COLO668 (cell line): ENCODE measurements at regions not wholly inside any gene's neighbourhood (a gene's known extent, or its start where the extent isn't known, plus 50 kb on each side); places are given as distances from the start of the nearest gene placed in this dataset.

ENCODE experiments used
- DNase-seq: peaks from one replicate; lab custom pipeline; 2025; ENCODE audit not compliant: unreplicated experiment; lab: John Stamatoyannopoulos, UW

DNA sequence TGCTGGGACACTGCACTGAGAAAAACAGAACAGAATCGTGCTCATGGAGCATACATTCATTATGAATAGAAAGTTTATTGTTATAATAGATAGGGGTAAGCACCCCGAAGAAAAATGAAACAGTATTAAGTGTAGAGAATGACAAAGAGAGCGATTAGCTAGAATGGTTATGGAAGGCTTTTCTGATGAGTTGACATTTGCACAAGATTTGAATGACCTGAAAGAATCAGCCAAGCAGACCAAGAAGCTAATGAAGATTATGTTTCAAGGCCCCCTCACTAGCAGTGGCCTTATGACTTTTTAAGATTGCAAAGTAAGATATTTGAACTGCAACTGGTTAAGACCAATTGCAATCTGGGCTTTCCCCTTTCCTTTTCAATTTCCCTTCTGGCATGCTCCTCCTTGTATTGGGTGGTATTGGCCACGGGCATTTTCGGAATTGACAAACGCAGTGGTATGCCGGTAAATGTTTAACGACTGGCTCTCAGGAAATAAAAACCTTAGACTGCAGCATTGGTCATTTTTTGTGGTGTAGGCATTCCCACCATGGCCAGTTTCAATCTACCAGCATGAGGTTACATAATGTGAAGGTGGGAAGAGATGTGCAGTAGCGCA, 120.0 kb upstream of the CITED2 start:
- no peak for DNase-seq

DNA sequence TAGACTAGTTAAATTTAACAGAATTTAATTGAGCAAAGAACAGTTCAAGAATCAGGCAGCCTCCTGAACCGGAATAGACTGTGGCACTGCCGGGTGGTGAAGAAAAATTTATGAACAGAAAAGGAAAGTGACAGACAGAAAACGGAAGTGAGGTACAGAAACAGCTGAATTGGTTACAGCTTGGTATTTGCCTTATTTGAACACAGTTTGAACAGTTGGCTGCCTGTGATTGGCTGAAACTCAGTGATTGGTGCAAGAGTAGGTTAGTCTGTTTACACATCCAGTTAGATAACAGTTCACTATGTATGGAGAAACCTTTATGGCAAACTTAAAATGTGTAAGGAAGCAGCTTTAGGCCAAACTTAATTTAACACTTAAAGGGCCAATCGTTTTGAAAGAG, 116.0 kb upstream of the CITED2 start:
- no peak for DNase-seq

DNA sequence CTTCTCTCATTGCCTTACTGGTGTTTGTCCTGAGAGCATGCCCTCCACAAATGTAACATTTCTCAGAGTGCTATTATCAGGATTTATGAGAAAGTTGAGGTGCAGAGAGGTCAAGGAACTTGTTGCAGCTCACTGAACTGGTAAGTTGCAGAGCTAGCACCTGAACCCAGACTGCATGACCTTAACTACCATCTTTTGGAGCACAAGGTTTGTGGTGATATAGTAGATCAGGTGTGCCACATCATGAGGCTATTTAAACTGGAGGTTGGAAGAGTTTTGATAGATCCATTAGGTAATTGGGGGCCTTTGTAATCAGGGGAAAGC, 112.0 kb upstream of the CITED2 start:
- no peak for DNase-seq

DNA sequence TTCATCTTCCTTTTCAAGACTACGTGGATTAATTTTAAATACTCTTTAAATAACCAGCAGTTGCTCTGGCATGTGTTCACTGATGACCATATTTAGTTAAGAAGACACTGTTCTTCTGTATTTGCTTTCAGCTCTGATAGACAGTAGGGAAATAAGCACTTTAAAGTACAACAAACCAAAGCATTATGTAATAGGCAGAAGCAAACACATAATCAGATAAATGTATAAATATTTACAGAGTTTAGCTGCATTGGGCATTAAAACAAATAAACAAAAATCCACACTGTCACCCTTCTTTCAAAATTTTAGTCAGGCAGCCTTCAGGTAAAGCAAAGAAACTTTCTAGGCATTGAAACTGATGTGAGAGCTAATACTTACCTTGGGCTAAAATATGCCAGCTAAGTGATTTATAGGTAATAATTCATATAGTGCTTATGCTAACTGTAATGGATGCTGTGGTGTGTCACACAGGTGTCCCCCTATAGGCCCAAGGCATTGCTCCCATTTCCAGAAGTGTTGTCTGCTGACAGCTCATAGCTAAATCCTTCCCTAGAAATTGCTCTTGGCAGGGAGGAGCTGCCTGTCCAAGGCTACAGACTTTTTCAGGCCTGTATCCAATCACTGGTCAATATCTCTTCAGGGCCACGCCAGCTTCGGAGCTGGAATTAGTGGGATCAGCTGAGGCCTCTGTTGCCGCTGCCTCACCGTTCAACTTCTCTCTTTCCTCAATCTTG, 111.5 kb upstream of the CITED2 start:
- no peak for DNase-seq

DNA sequence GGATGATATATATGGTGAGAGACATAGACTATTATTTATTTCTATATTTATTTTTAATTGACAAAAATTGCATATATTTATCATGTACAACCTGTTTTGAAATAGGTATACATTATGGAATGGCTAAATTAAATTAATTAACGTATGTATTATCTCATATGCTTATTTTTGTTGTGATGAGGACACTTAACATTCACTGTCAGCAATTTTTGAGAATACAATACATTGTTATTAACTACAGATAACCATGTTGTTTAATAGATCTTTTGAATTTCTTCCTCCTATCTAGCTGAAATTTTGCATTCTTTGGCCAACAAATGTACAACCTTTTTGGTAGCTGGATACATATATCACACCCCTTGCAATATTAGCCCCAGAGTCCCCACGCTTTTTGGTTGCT, 110.7 kb upstream of the CITED2 start:
- DNase-seq, result no peak

DNA sequence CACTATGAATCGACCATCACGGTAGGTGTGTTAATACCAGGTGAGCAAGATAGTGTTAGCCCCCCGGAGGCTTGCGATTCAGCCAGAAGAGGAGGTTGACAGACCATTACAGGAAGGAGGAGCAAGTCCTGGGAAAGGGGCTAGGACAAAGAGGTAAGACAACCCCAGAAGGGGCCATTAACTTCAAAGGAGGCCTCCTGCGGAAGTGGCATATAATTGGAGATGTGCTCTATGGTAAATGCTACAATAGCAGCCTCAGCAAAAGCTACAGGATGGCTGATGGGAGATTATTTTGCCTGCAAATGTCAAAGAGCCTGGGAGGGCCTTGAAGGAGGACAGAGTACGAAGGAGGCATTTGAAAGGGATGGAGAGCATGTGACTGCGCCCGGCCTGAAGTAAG, 108.6 kb upstream of the CITED2 start:
- DNase-seq, result no peak

DNA sequence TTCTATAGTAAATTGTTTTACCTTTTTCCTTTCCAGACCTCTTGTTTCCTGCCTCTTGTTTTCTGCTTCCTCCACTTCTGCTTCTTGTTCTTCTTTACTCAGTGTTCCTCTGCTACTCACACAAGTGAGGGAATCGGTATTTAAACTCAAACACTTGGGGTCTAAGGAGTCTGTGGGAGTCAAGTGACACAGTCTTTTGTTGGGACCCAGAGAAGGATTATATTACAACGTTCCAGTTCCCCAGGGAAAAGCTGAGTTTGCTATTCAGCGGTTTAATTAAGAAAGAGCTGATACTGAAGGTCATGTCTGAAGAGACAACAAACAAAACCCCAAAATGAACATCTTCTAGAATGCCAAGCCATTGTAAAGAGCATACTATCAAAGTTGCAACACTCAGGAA, 107.8 kb upstream of the CITED2 start:
- DNase-seq, result no peak

DNA sequence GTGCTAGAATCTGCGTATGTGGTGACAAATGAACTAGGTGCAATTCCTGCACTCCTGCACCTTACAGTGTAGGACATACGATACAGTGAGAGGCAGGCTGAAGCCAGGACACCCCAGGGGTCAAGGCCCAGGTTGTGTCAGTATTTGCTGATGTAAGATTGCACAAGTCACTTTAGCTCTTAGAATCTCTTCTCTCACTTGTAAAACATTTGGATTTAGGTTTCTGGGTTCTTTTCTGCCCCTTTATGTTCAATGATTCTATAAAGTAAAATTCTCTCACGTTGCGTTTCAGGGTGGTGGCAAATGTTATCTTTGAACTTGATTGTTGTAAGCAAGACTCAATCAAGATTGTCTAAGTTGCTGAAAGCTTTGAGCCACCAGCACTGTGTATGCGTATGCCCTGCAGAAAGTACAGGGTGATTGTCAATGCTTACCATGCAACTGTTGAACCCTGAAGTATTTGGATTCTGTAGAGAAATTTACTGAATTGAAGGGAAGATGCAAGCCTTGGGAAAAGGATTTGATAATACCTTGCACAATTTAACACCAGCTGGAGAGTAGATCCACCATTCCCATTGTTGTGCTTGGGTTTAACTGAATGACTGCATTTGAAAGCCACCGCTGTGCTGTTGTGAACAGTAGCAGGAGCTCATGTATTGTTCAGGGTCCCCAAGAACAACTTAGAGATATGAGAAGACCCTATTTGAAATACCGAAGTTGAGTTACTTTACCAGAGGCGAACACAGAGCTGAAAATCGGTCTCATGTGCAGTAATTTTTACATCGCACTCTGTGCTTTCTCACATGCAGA, 106.1 kb upstream of the CITED2 start:
- DNase-seq, result no peak

DNA sequence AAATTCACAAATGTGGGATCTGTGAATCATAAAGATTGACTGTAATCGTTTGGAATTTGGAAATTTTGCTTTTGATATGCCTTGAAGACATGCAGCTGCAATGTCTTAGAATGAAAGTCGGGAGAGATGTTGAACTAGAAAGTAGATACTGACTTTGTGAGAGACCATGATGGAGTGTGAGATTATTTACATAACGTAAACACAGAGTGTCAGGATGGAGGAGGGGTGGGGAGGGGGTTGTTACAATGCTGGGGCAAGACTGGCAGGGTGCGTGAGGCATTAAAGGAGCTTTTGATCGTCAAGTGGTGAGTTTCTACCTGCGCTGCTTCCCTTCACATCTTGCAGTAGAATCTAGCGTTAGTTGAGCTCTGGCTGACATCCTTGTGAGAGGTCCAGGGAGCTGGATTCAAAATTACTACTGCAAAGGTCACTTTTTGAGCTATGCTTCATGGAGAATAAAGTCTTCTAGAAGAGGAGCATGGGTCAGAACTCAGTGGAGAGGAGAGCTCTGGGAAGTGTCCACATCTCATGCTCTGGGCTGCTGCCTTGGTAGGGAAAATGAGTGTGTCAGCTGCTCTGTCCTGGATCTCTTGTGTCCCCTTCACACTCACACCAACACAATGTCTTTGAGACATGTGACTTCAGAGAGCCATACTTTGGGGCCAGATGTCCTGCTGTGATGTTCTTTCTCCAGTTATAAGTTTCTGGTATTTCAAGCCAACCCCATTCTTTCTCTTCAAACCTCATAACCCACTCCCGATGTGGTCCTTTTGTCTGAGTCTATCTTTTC, 105.2 kb upstream of the CITED2 start:
- no peak for DNase-seq

DNA sequence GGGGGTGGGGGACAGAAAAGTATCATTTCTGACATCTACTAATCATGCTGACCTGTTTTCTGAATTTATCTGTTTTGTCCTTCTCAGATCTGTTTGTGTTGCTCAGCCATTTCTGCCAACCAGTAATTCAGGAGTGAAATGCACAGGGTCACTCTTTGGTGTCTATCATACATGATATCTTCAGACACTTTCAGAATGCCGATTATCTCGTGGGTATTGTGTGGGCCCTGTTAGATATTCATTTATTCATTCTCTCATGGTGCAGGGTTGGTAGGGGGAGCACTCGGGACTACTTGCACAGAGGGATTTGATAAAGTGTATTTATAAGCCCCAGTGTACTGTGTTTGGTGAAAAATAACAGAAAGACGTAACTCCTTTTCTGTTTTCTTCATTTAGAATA, 101.2 kb upstream of the CITED2 start:
- DNase-seq, result no peak

DNA sequence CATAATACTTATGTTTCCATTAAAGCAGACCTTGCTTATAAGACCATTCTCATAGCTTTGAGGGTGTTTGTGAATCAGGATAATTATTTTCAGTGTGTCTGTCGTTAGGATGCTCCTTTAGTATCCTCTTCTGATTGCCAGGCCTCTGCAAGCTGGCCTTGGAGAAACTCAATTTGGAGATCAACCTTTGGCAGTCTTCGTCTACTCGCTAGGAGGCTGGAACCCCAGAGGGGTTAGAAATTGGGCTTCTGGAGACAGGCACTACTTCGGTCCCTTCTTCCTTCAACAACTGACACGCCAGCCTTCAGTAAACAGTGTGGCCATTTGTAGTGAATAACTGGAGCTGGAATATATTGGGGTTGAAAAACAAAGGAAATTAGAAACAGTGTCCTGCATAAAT, 100.8 kb upstream of the CITED2 start:
- DNase-seq, result no peak

DNA sequence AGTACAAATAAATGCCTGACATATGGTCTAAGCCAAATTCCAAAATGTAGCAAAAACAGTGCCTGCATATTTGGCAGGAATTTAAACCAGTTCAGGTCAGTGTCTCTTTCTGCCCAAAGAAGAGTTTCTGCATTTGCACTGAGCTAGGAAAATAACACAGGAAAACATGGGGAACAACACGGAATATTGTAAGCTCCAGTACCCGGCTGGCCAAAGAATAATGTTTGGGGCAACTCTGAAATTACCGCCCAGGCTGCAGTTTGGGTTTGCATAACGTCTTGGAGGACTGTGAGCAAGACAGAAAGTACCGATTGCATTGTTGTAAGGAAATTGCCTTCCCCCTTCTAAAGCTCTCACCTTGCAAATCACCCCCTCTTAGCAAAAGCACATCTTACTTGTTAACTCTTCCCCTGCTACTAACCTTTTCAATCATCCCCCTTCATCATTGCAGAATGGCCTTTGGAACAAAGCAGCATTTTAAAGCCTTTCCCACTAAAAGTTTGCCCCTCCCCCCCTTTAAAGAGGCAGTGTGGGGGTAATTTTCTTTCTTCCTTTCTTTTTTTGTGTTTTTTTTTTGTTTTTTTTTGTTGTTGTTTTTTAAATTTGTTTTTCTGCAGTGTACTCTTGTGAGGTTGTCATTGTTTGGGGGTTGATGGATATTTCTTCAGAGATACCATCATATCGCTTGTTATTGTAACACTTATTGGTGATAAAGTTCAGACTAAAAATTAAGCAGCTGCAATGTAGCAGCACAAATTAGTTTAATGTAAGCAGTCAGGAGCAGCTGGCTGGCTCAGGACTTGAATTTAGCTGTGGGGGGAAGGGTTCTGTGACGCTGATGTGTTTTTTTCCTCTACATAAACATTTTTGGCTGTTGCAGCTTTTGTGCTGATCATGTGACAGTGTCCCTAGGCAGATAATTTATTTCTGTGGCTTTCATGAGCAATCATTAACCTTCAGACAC, 100.0 kb upstream of the CITED2 start:
- DNase-seq, result no peak

DNA sequence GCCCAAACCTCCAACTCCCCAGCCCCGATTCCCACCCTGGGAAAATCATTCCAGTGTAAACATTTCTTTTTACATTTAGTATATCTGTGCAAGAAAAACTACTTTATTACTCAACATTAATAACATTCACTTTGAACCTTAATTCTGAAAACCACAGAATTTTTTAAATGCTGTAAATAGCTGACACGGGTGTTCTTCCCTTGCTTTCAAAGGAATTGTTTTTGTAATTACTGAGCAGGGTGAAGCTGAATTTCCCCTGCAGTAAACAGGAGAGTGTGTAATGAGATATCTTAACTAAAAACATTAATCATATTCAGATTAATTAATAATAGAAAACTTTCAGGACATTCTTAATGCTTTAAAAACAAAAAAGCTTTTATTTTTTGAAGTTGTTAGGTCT, 99.3 kb upstream of the CITED2 start:
- DNase-seq, result no peak

DNA sequence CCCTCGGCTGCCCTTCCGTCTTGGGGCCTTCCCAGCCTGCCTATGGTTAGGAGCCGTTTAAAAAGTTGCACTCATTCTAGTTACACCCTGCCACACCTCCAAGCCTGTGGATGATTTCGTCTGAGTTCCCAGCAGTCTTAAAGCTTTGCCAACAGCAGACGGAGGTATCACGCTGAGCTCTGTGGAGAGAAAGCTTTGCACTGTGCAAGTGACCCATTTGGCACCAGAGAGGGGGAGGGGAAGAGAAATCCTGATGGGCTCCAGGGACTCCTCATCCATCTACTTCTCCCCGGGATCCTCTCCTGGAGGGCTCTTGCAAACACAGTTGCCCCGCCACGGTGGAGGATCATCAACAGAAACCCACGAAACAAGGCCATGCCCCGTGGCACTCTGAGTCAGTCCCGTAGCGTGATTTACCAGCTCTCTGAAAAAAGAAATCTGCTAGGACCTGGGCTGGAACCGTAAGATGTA, 98.8 kb upstream of the CITED2 start:
- DNase-seq, result no peak

DNA sequence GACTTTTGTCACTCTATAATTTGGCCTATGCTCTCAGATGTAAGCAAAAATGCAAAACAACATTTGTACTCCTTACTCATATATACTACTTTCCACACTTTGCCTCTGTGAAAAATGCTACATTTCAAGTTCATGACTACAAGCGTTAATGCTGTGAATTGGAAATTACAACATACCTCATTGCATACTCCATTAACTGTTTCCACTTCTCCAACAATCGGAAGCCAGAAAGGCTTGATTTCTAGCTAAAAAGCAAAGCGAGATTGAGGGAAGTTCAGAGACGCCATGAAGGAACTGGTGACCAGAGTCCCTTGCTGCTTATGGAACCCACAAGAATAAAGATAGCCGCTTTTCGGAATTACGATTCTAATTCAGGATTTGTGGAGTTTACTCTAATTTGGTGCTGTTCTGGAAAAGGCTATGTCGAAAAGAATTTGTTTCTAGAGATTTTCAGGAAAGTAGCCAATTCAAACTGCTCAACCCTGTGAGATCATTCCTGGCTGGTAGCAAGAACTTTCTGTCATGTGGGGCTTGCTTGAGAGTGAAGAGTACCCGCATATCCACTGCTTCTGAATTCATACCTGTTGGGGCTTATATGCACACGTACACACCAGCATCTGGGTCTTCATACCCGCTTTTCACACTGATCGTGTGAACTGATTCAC, 98.0 kb upstream of the CITED2 start:
- DNase-seq, result no peak

DNA sequence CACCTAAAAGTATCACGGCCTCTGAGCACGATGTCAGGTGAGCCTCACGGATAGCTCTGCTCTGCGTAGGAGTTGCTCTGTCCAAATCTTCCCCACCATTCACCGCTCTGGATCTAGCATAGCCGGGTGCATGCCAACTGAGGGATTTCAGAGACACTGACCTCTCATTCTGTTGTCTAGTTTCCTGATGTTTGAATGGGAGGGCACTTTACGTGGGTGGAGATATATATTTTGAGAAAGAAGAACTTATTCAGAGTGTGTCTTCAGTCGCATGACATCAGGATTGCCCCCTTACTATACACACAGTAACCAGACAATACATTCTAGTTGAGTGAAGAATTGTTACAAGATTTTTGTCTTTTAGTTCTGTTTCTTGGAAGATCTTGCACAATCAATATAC, 96.5 kb upstream of the CITED2 start:
- DNase-seq, result no peak

DNA sequence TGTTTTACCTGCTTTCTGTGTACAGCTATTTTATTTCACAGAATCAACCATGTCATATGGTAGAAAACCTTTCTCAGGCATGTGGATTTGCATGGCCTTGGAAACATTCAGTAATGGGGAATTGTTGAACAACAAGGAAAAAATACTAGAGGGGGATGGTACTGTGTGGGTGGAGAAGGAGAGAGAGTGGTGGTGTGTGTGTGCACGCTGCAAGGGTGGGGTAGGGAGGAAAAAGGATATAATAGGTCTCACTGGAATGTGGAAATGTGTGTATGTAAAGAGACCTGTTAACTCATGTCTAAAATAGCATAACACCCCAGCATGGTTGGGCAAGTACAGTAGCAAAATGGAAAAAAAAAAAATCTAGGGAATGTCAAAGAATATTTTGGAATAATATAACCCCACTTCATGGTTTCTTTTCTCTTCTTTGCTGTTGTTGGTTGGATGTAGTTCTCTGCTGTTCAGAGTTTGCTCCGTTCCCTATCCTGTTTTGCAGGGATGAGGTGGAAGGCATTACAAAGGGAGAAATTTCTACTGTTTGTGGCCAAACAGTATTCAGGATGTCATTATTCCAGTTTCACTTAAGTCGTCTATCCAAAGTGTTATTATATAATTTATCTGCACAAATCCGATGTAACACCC, 93.9 kb upstream of the CITED2 start:
- no peak for DNase-seq

DNA sequence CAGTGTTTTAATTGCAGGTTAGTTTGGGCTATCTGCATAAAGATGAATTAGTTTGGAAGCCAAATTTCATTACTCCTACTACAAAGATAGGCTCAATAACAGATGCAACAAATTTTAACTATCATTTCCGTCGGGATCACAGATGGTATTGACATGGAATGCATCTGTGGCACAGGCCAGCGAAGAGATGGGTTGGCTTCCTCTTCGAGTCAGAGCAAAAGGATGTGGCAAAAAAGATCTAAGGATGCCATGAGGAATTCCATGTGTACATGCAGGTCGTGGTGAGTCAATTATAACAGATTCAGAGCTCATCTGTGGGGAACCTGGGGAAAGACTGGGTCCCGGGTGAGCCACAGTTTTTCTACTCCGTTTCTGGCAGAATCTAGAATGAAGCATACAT, 83.0 kb upstream of the CITED2 start:
- no peak for DNase-seq

DNA sequence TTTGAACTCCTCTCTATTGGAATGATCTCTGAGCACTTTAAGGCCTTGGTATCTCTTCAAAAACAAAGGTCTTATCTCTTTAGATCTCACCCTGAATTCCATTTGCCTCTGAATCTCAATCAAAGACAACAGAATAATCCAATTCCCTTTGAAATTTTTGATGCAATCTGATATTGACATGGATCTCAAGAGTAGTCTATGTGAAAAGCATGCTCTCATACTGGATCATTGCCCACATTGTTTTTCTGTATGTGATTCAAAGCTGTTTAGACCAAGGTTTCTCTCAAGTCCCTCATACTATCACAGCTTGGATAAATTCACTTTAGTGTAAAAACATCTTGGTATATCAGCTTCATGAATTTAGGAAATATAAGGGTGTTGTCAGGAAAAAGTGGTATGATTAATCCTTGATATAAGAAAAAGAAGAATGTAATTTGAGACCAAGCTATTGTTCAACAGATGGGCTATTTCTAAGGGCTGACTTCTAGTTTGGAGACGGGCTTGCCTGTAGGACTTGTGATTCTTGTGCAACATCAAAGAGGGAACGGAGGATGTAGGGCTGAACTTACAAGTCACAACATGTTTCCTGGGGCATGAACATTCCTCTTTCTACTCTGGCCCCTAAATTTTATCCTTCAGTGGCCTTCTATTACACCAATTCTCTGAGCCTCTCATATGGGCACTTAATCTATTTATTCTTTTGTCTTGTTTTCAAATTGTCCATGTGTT, 77.9 kb upstream of the CITED2 start:
- DNase-seq, result no peak
